OCI-LY3 (cell line): ENCODE measurements at regions not wholly inside any gene's neighbourhood (a gene's known extent, or its start where the extent isn't known, plus 50 kb on each side); places are given as distances from the start of the nearest gene placed in this dataset.

ENCODE experiments used
- H2AFZ ChIP-seq: fragments of 200-600, 300-600 bp; shearing (Covaris generic); 2 replicates; pipeline ENCODE4 v1.6.0; 2014; ENCODE audit warnings: antibody characterized with exemption, low read depth, low read length
- H3K27ac ChIP-seq: fragments of 200-600, 300-600 bp; sonication (generic); 2 replicates; pipeline ENCODE4 v1.5.1; 2014; ENCODE audit warnings: mild to moderate bottlenecking, low read length, moderate library complexity, mixed read lengths
- H3K27me3 ChIP-seq: fragments of 200-600, 300-600 bp; sonication (generic); 2 replicates; pipeline ENCODE4 v1.6.1; 2014; ENCODE audit warnings: low read depth, low read length, mixed read lengths
- H3K36me3 ChIP-seq: fragments of 200-600, 300-600 bp; sonication (generic); replicated peaks from 2 replicates; pipeline ENCODE3; 2014; ENCODE audit warnings: low read depth, low read length, mixed read lengths
- H3K4me1 ChIP-seq: fragments of 300-600, 200-600 bp; sonication (generic); 2 replicates; pipeline ENCODE4 v1.6.1; 2014; ENCODE audit warnings: low read length, mixed read lengths
- H3K4me2 ChIP-seq: fragments of 200-600, 300-600 bp; sonication (generic); 2 replicates; pipeline ENCODE4 v1.6.1; 2014; ENCODE audit warnings: low read length, mixed read lengths
- H3K4me3 ChIP-seq: fragments of 300-600, 200-600 bp; sonication (generic); 2 replicates; pipeline ENCODE4 v1.5.1; 2014; ENCODE audit warnings: antibody characterized with exemption, mild to moderate bottlenecking, low read length, moderate library complexity
- H3K79me2 ChIP-seq: fragments of 300-600, 200-600 bp; shearing (Covaris generic); 2 replicates; pipeline ENCODE4 v1.6.1; 2014; ENCODE audit warnings: mild to moderate bottlenecking, low read length, mixed read lengths
- H3K9ac ChIP-seq: fragments of 300-600, 200-600 bp; shearing (Covaris generic); 2 replicates; pipeline ENCODE4 v1.6.0; 2014; ENCODE audit warnings: mild to moderate bottlenecking, low read length, moderate library complexity
- H3K9me3 ChIP-seq: fragments of 200-600, 300-600 bp; shearing (Covaris generic); 2 replicates; pipeline ENCODE4 v1.6.1; 2014; ENCODE audit warnings: low read length, mixed read lengths; ENCODE audit not compliant: insufficient read depth
- H4K20me1 ChIP-seq: fragments of 200-600, 300-600 bp; sonication (generic); 2 replicates; pipeline ENCODE4 v1.6.1; 2016; ENCODE audit warnings: low read length, mixed read lengths; ENCODE audit not compliant: insufficient read depth
- CTCF ChIP-seq: fragments of 200-600, 300-600 bp; sonication (generic); IDR thresholded peaks from 2 replicates; pipeline ENCODE4 v1.5.1; 2014; ENCODE audit warnings: antibody characterized with exemption, low read length, low read depth
- EZH2phosphoT487 ChIP-seq: fragments of 200-600 bp; shearing (Covaris generic); IDR thresholded peaks from 2 replicates; pipeline ENCODE4 v1.6.1; 2018; ENCODE audit warnings: antibody characterized with exemption, mixed run types, low read depth

GRCh38 chr20:51888291-51888690 lies 86.0 kb upstream of the SALL4 start:
- H3K4me3 ChIP-seq = no peak overlapping the region
- TF ChIP-seq CTCF = no peak
- no peak for TF ChIP-seq EZH2phosphoT487
- no peak overlapping the region for H2AFZ ChIP-seq
- no peaks in the 10 kb centered on the region for H3K79me2 ChIP-seq
- no peaks in the 10 kb centered on the region for H3K9me3 ChIP-seq
- H3K4me2 ChIP-seq = no peak overlapping the region
- H3K27me3 ChIP-seq = peaks cover 22% of the 10 kb centered on the region
- H3K4me1 ChIP-seq = no peaks in the 10 kb centered on the region
- H3K36me3 ChIP-seq = no peaks in the 10 kb centered on the region
- H3K9ac ChIP-seq = no peak overlapping the region
- no peak overlapping the region for H3K27ac ChIP-seq
- no peaks in the 10 kb centered on the region for H4K20me1 ChIP-seq

- Histone ChIP-seq H3K9ac (no peak overlapping the region), H4K20me1 (no peaks in the 10 kb centered on the region), H3K4me1 (no peaks in the 10 kb centered on the region), H3K9me3 (no peaks in the 10 kb centered on the region), H3K4me3 (no peak overlapping the region), H3K27me3 (peaks cover 22% of the 10 kb centered on the region), H3K36me3 (no peaks in the 10 kb centered on the region), H3K27ac (no peak overlapping the region), H3K4me2 (no peak overlapping the region), H3K79me2 (no peaks in the 10 kb centered on the region), H2AFZ (no peak overlapping the region)
- TF ChIP-seq EZH2phosphoT487 = no peak
- no peak for TF ChIP-seq CTCF
These were observed 84.7 kb upstream of the SALL4 start for GRCh38 chr20:51886891-51887608.

- Histone ChIP-seq H3K79me2 (no peaks in the 10 kb centered on the region), H3K9me3 (no peaks in the 10 kb centered on the region), H3K4me2 (no peak overlapping the region), H3K27me3 (peaks cover 22% of the 10 kb centered on the region), H4K20me1 (no peaks in the 10 kb centered on the region), H2AFZ (no peak overlapping the region), H3K27ac (no peak overlapping the region), H3K9ac (no peak overlapping the region), H3K36me3 (no peaks in the 10 kb centered on the region), H3K4me1 (no peaks in the 10 kb centered on the region), H3K4me3 (no peak overlapping the region)
- TF ChIP-seq CTCF (no peak), EZH2phosphoT487 (no peak)
These were observed 84.0 kb upstream of the SALL4 start for GRCh38 chr20:51886341-51886740.

GRCh38 chr20:51884561-51884960 lies 82.2 kb upstream of the SALL4 start:
- Histone ChIP-seq H3K9ac (no peak overlapping the region), H4K20me1 (no peaks in the 10 kb centered on the region), H3K79me2 (no peaks in the 10 kb centered on the region), H3K4me1 (no peaks in the 10 kb centered on the region), H3K9me3 (no peaks in the 10 kb centered on the region), H3K27me3 (peaks cover 18% of the 10 kb centered on the region), H3K4me2 (no peak overlapping the region), H2AFZ (no peak overlapping the region), H3K27ac (no peak overlapping the region), H3K4me3 (no peak overlapping the region), H3K36me3 (no peaks in the 10 kb centered on the region)
- TF ChIP-seq EZH2phosphoT487 (no peak), CTCF (no peak)
